ENCODE measurements at regions not wholly inside any gene's neighbourhood (a gene's known extent, or its start where the extent isn't known, plus 50 kb on each side); places are given as distances from the start of the nearest gene placed in this dataset.
A peak's percentile ranks its signal among the peaks of the same experiment; 100 is the strongest.

DNA sequence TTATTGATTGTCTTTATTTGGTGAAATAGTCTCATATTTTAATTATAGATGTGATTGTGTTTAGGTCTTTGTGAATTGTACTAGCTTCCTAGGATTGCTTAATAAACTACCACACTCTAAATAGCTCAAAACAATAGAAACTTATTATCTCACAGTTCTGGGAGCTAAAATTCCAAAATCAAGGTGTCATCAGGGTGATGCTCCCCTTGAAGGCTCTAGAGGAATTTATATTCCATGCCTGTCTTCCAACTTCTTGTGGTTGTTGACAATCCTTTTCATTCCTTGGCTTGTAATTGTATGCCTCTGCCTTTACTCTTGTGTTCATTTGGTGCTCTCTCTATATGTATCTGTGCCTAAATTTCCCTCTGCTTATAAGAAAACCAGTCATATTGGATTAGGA is 155.3 kb upstream of the AKR1E2 start:
- no peak for DNase-seq (ENCODE audit: low read depth in 4 of 4, low spot score in 3 of 4)

DNA sequence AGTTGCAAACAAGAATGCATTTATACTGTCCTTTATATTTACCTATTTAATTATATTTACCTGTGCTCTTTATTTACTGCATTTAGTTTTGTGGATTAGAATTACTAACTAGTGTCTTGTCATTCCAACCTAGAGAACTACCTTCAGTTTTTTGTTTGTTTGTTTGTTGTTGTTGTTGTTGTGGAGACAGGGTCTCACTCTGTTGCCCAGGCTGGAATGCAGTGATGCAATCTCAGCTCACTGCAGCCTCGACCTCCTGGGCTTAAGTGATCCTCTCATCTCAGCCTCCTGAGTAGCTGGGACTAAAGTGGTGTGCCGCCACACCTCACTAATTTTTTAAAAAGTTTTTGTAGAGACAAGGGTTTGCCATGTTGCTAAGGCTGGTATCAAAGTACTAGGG is 156.4 kb upstream of the AKR1E2 start:
- DNase-seq (ENCODE audit: low read depth in 4 of 4, low spot score in 3 of 4) = no peak

DNA sequence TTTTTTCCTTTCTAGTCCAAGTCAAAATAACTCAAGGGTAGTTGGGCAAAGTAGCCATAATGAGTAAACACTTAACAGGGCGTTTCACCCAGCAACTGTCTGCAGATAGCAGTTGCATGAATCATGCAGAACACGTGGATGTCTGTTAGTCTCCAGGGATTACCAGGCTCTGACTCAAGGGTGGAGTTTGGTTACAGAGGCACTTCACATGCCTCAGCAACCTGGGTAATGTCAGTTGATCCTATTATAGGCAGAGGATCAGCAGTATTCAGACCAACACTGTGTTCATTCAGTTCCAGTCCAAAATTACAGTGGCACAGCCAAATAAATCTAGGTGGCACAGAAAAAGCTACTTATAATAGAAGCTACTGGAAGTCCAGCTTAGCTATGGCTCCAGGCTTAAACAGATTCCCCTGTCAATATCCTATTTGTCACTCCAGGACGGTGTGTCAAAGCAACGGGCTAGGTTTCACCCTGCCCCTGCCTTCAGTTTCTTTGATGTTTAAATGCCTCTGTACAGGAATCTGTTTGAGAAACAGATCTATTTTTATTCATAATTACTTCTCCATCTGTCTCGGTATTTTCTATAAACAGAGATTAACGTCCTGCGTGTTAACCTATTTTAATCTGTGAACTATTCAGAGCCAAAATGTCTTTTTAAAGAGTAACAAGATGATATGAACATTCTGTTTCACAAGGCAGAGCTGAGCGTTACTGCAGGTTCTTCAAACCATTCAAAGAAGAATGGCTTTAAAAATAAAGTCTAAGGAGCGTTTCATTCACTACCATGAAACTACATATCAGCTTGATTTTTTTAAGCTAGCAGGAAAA is 162.6 kb upstream of the AKR1E2 start:
- peak in 2 of 4 donors; percentile 28 to 53 for DNase-seq (ENCODE audit: low read depth in 4 of 4, low spot score in 3 of 4)

DNA sequence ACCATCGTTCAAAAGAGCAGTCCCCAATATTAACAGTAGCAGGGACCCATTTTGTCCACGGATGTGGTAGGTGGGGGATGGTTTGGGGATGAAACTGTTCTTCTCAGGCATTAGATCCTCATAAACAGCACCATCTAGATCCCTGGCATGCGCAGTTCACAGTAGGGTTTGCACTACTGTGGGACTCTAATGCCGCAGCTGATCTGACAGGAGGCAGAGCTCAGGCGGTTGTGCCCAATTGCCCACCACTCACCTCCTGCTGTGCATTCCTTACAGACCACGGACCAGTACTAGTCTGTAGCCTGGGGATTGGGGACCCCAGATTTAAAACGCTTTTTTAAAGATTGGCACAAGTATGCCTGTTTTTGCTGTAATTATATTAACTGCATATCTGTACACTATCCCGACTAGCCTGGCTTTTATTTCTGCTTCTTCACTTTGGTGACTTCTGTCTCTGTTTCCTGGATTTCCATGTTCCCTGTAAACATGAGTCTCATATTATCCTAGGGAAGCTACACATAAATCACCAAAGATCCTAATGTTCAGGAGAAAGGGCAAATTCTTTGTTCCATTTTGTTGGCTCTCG is 163.3 kb upstream of the AKR1E2 start:
- DNase-seq (ENCODE audit: low read depth in 4 of 4, low spot score in 3 of 4) = no peak

DNA sequence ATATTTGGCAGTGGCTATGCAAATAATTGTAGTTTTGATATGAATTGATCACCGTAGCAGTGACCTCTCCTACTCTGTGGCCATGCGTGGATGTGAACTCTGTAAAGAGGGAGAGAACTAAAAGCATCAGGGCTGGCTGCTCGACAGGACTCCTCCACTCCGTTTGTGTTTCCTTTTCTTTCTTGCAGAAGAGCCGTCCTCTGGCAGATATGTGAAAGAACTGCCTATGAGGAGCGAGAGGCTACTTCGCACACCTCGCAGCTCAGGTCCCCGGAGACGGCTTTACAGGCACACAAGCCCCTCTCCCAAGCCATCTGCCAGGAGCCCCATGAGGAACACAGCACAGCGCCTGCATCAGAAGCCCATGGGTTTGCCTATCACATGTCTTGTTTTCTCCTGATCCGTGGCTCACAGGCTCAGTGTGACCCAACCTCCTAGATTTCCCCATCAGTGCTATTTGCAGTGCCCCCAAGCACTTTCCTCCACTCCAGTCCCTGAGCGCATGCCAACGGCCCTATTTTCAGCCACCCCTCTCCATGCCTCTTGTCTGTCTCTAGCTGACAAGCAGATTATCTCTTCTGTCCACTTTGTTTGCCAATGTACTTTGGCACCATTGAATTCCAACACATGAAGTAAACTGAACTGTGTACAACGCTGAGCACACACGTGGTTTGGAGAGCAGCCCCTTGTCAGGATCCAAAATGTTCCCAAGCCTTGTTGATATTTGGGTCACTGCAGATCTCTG is 164.3 kb upstream of the AKR1E2 start:
- DNase-seq (ENCODE audit: low read depth in 4 of 4, low spot score in 3 of 4) = no peak

DNA sequence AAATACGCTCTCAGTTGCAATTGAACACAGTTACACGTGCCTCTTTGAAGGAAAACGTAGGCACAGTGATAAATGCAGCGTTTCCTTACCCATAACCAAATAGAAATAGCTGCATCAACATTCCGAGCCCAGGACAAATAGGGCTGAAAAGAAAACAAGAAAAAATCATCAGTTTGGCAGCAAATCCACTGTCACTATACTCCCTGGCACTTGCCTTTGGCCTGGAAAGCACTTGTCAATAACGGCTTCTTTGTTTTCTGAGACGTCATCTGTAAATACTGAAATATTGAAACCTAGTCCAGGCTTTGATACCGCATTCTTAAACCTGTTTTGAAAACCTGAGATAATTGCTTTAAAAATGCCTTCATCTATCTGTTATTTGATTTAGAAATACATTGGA is 167.2 kb upstream of the AKR1E2 start:
- no peak for DNase-seq (ENCODE audit: low read depth in 4 of 4, low spot score in 3 of 4)

DNA sequence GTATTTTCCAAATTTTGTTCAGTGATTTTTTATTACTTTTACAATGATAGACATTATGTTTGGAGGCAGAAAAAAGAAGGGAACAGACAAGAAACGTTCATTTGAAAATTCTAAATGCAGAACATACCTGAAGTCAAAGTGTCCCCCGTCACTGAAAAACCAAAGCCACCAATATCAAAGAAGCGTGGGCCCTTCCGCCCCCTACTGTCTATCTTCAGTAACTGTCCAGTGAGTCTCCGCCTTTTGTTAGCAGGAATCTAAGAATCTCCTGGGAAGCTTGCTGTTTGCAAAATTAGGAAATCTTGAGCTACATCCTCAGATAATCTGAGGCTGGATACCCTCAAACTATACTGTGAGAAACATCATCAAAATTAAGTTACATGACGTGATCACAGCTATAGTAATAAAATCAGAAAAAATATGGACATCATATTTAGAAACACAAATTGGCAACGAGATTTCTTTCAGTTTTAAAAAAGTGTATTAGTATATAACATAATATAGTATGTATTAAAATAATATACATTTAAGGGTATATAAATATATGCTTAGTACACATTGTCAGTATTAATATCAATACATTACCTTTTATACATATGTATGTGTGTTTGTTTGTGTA is 169.3 kb upstream of the AKR1E2 start:
- peak; percentile 34 to 54 (median 46) for DNase-seq (ENCODE audit: low read depth in 4 of 4, low spot score in 3 of 4)

DNA sequence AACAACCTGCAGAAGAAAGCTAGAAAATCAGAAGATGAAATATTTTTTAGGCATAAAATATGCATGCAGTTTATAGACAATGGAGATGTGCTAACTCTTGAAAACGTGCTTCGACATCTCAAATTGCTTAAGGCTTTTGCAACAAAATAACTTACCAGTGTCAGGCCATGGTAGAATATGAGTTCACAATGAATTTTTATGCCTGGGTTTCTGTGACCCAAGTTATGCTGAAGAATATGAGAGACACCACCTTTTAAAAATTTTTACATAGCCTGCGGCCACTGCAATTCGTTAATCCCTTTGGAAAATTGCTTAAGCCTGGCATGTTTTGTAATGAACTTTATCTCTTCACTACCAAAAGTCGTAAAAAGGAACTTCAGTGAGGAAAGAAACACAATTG is 170.1 kb upstream of the AKR1E2 start:
- DNase-seq (ENCODE audit: low read depth in 4 of 4, low spot score in 3 of 4) = no peak

DNA sequence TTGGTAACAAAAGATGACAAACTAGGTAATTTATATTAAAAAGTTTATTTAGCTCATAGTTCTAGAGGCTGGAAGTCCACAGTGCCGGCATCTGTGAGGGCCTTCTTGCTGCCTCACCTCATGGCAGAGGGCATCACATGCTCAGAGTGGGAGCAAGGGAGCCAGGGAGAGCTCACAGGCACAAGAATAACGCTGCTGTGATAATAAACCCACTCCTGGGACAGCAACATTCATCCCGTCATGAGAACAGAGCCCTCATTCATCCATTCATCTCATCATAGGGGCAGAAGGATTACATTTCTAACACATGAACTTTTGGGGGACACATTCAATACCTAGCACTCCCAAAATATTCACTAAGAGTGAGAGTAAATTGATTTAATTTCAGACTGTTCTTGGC is 170.6 kb upstream of the AKR1E2 start:
- DNase-seq (ENCODE audit: low read depth in 4 of 4, low spot score in 3 of 4) = no peak

DNA sequence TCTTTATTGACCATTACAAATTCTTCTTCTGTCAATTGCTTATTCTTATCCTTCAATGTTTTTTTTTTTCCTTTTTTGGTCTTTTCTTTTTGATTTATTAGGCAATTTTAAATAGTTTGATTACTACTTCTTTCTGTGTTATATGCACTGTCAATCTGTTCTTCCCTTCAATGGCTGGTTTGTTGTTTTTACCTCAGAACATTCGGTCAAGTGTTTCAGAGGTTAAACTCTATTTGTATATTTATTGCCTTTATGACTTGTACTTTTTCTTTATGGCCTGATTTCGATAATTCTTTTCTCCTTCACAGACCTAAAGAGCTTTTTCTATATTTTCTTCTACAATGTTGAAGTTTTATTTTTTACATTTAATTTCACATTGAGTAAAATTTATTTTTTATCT is 171.5 kb upstream of the AKR1E2 start:
- no peak for DNase-seq (ENCODE audit: low read depth in 4 of 4, low spot score in 3 of 4)

DNA sequence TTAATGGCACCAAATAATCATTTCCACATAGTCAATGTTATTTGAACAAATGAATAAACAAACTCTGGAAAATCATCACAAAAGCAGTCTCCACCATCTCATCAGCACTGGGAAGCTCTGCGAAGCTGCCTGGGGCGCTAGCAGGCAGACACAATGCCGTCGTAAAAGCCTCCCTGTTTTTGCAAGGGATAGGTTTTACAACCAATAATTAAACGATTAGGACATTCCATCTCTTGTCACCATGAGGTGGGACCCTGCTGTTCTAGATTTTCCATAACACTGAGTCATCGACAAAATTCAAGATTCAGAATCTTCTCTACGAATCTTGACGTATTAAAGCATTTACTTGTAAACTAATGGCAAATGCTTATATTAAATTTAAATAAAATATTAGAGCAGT is 172.8 kb upstream of the AKR1E2 start:
- no peak for DNase-seq (ENCODE audit: low read depth in 4 of 4, low spot score in 3 of 4)

DNA sequence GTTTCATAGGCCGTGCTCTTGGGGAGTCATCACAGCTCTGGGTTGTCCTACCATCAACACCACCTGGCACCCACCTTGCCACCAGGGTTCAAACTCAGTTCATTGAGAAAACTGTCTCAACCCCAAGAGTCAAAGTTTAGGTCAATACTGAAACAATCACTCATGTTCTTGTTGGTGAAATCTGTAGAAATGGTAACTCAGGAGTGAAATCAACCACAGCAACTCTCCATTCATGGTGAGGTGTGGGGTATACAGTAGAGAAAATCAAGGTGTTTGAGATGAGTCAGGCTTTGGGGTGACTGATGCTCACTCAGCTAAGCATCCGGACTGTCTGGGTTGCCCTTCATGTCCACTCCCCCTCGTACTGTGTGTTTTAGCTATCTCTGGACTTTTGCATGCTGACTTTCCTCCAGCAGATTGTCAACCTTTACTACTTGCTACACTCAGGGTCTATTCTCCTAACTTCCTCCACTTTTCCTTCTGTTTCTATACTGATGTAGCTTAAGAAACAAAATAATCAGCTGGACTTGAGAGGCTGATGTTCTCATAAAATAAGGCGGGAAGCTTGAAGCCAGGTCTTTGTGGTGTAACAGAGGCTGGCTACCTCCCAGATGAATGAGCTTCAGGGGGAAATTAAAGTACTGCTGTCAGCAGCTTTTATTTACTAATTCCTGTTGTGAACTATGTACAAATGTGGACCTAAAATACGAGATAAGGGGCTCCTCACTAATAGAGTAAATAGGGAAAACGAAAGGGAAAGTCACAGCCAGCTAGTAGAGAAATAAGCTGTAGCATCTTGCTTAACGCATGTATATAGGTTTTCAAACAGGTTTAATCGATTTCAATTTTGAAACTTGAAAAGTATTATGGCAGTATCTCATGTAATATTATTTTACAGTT is 173.6 kb upstream of the AKR1E2 start:
- peak in 1 of 4 donors; percentile 20 for DNase-seq (ENCODE audit: low read depth in 4 of 4, low spot score in 3 of 4)

DNA sequence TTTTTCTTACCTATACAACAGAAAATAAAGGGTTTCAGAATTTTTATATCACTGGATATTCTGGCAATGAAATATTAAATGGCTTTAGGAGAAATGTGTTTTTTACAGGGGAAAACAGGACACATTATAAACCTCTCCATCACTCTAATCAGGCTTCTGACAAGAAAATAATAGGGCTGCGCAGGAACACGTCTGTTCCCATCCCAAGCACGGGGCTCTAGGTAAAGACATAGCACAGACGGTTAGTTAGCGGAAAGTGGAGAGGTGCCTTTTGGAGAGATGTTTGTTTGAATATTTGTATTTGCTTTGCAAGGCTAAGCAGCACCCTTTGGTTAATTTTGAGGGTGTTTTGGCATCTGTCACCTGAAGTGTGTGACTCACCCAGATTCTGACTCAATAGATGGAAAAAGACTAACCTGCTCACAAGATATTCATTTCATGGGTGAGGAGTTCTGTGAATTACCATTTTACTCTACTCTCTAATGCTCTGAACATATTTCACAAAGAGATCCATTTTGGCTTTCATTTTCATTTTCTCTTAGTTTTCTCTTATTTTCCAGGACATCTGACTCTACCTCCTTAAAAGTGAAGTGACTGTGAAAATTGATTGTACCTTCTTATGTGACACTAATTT is 174.5 kb upstream of the AKR1E2 start:
- DNase-seq (ENCODE audit: low read depth in 4 of 4, low spot score in 3 of 4) = no peak

DNA sequence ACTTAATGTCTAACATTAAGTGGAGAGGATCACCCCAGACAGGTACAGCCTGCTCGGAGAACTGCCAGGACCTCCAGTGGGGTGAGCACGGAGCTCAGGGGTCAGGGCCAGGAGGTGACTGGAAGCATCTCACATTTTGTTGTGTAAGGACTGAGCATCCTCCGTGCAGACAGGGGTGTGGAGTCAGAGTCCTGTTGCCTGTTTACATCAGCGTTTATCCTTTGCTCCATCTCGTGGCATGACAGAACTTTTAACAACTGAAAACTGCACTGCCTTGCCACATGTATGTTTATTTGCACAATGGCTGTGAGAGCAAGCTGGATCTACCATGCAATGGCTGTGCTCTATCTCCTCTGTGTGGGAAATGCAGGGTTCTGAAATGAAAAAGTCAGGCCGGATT is 175.4 kb upstream of the AKR1E2 start:
- DNase-seq (ENCODE audit: low read depth in 4 of 4, low spot score in 3 of 4) = no peak

DNA sequence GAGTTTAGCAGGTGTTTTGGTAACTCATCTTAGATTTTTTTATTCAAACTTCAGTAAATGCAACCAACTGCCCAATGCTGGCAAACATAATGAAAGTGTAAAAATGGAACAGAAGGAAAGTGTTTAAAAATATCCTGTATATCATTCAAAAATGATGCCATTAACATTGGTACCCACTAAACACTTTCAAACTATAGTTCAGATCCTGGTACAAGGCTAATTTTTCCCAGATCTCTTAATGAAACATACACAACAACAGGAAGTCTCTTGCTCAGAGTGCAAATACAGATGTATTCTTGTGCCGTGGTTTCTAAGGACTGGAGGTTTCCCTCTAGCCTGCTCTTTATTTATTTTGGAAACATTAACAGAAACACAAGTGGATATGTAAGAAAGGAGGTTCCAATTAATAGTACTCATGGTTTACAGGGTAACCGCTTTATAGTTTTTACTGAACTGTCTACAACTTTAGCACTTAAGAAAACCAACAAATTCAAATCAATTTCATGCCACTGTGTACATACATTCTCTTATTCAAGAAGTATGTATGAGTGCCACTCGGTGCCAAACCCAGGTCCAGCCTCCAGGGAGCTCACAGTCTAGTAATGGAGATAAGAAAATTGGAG is 176.0 kb upstream of the AKR1E2 start:
- no peak for DNase-seq (ENCODE audit: low read depth in 4 of 4, low spot score in 3 of 4)

DNA sequence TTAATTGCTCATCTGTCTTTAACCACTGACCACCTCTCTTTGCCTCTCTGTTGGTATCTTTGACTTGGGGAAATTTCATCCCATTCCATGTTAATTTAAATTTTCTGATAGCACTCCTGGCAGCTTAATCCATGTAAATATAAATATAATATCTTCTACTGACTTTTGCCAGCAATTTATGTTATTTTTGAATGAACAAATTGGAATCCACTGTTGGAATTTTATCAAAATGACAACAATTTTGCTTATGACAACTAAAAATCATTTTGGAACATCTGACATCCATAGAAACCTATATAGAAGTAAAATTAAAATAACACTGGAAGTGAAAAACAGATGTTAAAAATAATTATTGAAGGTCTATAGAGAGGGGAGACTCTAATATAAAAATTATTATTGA is 176.5 kb upstream of the AKR1E2 start:
- no peak for DNase-seq (ENCODE audit: low read depth in 4 of 4, low spot score in 3 of 4)

DNA sequence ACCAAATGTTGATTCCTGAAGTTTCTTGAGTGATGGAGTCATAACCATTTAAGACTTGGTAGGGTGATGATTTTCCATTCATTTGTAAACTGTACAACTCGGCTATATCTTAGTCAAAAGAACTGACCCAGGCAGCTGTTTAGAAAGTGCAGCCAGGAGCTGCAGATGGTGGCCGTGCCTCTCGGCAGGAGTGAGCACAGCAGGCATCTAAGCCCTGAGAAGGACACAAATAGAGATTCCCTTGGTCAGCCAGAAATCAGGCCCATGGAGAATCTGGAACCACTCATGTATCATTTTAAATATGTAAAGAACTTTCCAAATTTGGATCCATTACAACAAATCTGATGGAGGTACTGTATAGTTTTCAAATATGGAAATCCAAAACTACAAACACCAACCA is 177.0 kb upstream of the AKR1E2 start:
- DNase-seq (ENCODE audit: low read depth in 4 of 4, low spot score in 3 of 4) = no peak

DNA sequence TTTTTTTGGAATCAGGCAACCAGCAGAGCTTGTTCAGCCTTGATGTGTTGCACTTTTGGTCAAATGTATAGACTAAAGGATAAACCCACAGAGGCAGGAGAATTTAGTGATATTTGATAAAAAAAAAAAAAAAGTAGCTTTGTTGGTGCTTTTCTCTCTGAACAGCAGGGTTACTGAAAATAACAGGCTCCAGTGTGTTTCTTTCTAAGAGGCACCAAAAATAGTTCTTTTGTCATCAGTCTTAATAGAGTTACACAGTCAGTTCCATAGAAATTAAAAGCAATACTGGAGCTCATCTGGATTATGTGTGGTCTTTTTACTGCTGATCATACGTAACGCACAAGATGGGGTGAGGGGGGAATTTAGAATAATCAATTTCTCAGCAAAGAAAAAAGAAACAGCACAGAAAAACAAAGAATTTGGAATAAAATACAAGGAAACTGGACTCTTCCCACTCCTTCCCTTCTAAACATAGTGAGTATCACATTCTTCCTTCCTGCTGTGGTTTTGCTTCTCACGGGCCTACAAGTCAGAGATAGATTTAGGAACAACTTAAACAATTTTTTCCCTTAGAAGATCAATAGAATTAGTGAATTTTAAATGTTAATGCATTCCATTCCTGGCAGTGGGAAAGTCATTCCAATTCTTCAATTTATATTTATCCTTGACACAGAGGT is 178.8 kb upstream of the AKR1E2 start:
- no peak for DNase-seq (ENCODE audit: low read depth in 4 of 4, low spot score in 3 of 4)

DNA sequence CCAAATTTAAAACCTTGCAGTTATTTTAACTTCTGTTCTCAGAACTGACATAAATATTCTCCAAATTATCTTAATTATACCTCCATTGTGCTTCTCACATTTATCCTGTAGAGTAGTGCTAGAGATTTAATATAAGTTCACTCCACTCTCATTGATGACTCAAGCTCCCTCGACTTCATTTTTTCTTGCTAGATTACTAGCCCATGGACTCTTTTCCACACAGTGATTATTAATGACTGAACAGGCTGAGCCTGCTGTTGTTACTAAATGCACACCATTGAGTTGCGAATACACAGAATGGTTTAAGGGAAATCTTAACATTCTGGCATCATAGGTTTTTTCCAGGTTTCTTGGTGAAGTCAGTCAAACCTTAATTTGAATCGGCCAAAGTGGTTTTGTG is 179.5 kb upstream of the AKR1E2 start:
- no peak for DNase-seq (ENCODE audit: low read depth in 4 of 4, low spot score in 3 of 4)
